Dendritic cell treated with granulocyte-macrophage colony-stimulating factor and Interleukin-4, amounts not matched to agents 40 ng/mL and 50 ng/mL, for 4 days (primary cell): ENCODE measurements at regions not wholly inside any gene's neighbourhood (a gene's known extent, or its start where the extent isn't known, plus 50 kb on each side); places are given as distances from the start of the nearest gene placed in this dataset.
"Not testable (repeated sequence)": the region's sequence is repeated elsewhere in the genome, so short reads cannot be mapped to it uniquely, and the experiment has no call there.

Source experiments
- H3K27ac Mint-ChIP-seq: one replicate; pipeline ENCODE4 v1.8.0; 2022; ENCODE audit warnings: mild to moderate bottlenecking, mixed read lengths
- H3K27me3 Mint-ChIP-seq: one replicate; pipeline ENCODE4 v1.8.0; 2022; ENCODE audit warnings: mild to moderate bottlenecking, mixed read lengths
- H3K36me3 Mint-ChIP-seq: one replicate; pipeline ENCODE4 v1.8.0; 2022; ENCODE audit warnings: low read depth, mixed read lengths
- H3K4me1 Mint-ChIP-seq: one replicate; pipeline ENCODE4 v1.8.0; 2022; ENCODE audit warnings: low read depth, mixed read lengths
- H3K4me3 Mint-ChIP-seq: one replicate; pipeline ENCODE4 v1.8.0; 2022; ENCODE audit warnings: mild to moderate bottlenecking, moderate library complexity, mixed read lengths
- H3K9me3 Mint-ChIP-seq: one replicate; pipeline ENCODE4 v1.8.0; 2022; ENCODE audit warnings: mixed read lengths
- intact Hi-C: fragments of 100-400 bp; cut with micrococcal nuclease; formaldehyde crosslinking; loops from one replicate; pipeline ENCODE4 v1.15.0; 2022

DNA sequence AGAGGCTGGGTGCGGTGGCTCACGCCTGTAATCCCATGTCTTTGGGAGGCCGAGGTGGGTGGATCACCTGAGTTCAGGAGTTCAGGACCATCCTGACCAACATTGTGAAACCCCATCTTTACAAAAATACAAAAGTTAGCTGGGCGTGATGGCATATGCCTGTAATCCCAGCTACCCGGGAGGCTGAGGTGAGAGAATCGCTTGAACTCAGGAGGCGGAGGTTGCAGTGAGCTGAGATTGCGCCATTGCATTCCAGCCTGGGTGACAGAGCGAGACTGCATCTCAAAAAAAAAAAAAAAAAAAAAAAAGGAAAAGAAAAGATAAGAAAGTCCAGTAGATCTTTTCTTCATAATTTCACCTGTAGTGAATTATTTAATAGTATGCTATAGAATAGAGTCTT is 85.0 kb upstream of the TRPC4 start:
- H3K4me3 Mint-ChIP-seq, H3K9me3 Mint-ChIP-seq, H3K27ac Mint-ChIP-seq, H3K4me1 Mint-ChIP-seq, H3K36me3 Mint-ChIP-seq, intact Hi-C loops, H3K27me3 Mint-ChIP-seq: not testable (repeated sequence)

DNA sequence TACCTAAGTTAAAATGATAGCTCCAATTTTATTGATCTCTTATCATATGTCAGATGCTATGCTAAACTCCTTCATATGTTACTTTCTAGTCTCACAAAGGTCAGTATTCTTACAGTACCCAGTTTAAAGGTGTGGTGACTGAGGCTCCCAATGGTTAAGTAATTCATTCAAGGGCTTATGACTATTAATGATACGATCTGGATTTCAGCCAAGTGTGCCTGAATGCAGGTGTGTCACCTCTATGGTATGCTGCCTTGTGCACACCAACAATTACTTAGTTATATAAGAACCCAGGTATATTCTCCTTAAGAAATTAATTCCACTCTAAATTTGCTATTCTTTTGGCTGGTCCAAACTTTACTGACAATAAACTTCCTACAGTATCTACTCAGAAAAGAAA is 84.6 kb upstream of the TRPC4 start:
- H3K27me3 Mint-ChIP-seq: no peaks in the 10 kb centered on the region
- H3K36me3 Mint-ChIP-seq: no peaks in the 10 kb centered on the region
- intact Hi-C loops: no loop called here
- H3K4me3 Mint-ChIP-seq: no peak overlapping the region
- H3K9me3 Mint-ChIP-seq: no peaks in the 10 kb centered on the region
- H3K4me1 Mint-ChIP-seq: no peaks in the 10 kb centered on the region
- H3K27ac Mint-ChIP-seq: no peak overlapping the region

DNA sequence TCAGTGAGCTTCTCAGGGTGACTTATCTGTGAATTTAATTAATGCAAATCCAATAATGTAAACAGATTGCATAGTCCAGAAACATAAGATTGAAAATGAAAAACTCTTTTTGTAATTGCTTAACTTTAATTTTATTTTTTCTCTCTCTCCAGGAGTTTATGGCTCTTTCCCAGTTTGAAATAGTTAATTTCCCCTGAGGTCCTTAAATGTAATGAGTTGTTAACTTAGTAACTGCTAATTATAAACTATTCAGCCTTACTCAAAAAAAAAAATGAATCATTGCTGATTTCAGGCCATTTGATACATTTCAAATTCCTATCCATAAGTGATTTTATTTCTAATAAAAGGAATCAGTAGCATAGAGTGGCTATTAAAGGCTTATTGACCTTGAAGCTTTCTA is 84.1 kb upstream of the TRPC4 start:
- Mint-ChIP-seq H3K36me3 (no peaks in the 10 kb centered on the region), H3K4me1 (no peaks in the 10 kb centered on the region), H3K27me3 (no peaks in the 10 kb centered on the region), H3K27ac (no peak overlapping the region), H3K4me3 (no peak overlapping the region), H3K9me3 (no peaks in the 10 kb centered on the region)
- intact Hi-C loops: no loop called here

- Mint-ChIP-seq H3K27me3 (no peaks in the 10 kb centered on the region), H3K4me1 (no peaks in the 10 kb centered on the region), H3K36me3 (no peaks in the 10 kb centered on the region), H3K9me3 (peaks cover 14% of the 10 kb centered on the region), H3K4me3 (no peak overlapping the region), H3K27ac (no peak overlapping the region)
- intact Hi-C loops: no loop called here
Measured at GRCh38 chr13:37950016-37950415, 80.4 kb upstream of the TRPC4 start.

DNA sequence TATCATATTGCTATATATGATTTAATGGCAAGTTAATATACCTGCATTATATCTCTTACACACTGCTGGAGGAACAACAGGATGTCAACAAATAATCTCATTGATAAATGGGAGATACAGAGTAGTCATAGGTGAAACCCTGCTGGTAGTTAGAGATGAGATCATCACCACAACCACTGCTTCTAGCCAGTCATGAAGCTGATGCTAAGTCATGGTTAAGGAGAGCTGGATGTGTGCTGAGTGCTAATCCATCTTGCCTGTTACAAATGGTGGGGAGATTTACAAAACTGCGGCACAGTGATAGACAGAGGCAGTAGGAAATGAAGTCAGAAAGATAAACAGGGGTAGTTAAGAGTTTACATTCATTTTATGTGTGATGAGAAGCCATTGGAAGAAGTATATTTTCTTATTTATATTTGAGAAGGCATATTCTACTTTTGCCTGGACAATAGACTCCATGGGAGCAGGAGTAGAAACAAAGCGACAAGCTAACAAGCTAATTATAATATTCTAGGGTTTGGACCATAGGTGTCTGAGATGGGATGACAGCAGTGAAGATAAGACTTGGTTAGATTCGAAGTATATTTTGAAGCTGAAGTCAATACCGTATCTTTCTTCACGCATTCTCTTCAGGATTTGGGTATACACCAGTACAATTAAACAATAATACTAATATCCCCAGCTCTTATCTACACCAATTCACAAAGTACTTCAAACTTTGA is 78.0 kb upstream of the TRPC4 start:
- no peaks in the 10 kb centered on the region for H3K4me1 Mint-ChIP-seq
- H3K4me3 Mint-ChIP-seq: no peak overlapping the region
- no peaks in the 10 kb centered on the region for H3K36me3 Mint-ChIP-seq
- no peak overlapping the region for H3K27ac Mint-ChIP-seq
- H3K27me3 Mint-ChIP-seq: no peaks in the 10 kb centered on the region
- H3K9me3 Mint-ChIP-seq: peaks cover 14% of the 10 kb centered on the region
- intact Hi-C loops: no loop called here

DNA sequence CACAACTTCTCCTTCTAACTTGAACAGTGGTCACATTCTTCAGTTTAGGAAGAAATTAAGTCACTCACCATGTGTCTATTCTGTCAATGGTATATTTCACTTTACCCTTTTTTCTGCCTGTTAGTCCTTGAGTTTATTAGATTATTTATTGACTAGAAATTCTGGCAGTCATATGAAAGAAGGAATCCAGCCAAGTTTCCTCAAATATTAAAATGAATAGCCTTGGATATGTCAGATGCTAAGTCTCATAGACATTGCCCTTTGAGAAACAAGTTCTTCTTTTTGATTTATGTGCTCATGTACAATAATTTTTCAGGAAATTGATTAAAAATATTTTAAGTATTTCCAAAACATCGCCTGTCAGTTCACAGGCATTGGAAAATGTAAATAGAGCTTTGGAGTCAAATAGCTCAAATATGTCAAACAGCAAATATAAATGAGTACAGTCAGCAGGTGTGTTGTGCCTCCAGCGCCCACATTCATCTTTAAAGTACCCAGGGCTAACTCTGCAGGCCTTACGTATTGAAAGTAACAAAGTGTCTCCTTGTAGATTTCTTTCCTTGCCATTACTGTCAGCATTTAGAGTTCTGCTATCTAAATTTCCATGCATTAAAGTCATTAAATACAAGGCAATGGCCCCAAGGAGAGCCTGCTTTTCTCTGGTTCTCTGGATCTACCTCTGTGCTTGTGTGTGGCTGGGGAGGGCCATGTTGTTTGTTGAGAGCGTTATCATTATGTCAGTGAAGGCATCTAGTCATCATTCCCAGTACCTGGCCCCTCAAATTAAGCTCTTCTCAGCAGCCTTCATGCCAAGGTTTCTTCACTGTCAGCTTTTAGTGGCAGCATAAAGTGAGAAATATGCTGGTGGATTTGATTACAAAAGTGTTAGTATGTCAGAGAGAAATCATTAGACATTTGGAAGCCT is 76.3 kb upstream of the TRPC4 start:
- H3K36me3 Mint-ChIP-seq: no peaks in the 10 kb centered on the region
- no peak overlapping the region for H3K27ac Mint-ChIP-seq
- H3K4me1 Mint-ChIP-seq: no peaks in the 10 kb centered on the region
- peaks cover 14% of the 10 kb centered on the region for H3K9me3 Mint-ChIP-seq
- intact Hi-C loops: no loop called here
- no peaks in the 10 kb centered on the region for H3K27me3 Mint-ChIP-seq
- no peak overlapping the region for H3K4me3 Mint-ChIP-seq

- no peaks in the 10 kb centered on the region for H3K27me3 Mint-ChIP-seq
- H3K36me3 Mint-ChIP-seq: no peaks in the 10 kb centered on the region
- peaks cover 14% of the 10 kb centered on the region for H3K9me3 Mint-ChIP-seq
- no peaks in the 10 kb centered on the region for H3K4me1 Mint-ChIP-seq
- no peak overlapping the region for H3K27ac Mint-ChIP-seq
- intact Hi-C loops: no loop called here
- H3K4me3 Mint-ChIP-seq: no peak overlapping the region
Measured at GRCh38 chr13:37944869-37945442, 75.4 kb upstream of the TRPC4 start.

DNA sequence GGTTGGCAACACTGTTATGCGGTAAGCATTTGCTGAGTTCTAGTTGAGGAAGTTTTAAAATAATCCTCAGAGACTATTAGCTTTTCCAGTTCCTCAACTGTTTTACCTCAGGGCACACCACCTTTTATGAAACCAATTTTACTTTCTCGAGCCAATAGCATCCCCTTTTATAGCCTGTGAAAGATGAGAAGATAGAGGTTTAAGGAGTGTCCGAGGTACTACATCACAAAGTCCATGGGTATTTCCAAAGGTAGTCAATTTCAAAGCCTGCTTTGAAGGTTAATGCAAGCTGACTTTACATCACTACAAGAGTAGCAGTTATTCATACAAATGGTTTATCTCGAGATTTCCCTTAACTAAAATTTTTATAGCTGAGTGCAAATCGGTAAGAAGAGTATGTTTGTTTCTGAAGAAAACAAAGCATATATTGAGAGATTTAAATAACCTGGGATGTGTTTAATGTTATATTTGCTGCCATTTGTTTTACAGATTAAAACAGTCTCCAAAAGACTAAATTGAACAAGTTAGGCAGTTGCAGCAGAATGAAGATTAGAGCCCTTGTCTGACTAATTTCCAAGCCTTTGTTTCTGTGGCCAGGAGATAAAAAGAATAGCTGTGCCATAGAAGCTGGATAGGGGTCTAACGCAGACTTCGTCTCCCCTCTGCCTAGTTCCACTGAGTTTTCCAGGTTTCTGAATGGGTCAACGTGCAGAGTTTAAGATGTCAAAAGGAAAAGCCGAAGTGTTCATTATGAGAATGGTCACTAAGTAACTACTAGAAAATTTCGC is 74.7 kb upstream of the TRPC4 start:
- Mint-ChIP-seq H3K27me3 (no peaks in the 10 kb centered on the region), H3K36me3 (no peaks in the 10 kb centered on the region), H3K4me3 (no peak overlapping the region), H3K9me3 (peaks cover 14% of the 10 kb centered on the region), H3K4me1 (no peaks in the 10 kb centered on the region), H3K27ac (no peak overlapping the region)
- intact Hi-C loops: no loop called here

DNA sequence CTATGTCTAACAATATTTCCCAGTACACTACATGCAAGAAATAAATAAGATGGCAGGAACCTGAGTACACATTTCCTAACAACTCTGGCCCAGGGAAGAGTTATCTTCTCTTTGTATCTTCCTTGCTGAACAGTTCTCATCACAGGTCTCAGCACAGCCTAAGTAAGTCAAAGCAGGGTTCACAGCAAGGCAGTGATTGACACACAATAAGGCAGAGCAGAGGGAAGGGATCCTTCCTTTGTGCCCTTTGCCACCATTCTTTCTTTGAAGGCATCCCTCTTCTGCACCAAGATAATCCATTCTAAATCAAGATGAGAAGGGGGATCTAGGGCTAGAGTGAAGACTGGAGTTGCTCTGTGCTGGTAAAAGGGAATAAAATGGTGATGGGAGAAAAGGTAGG is 73.4 kb upstream of the TRPC4 start:
- Mint-ChIP-seq H3K9me3 (peaks cover 9% of the 10 kb centered on the region), H3K4me3 (no peak overlapping the region), H3K36me3 (no peaks in the 10 kb centered on the region), H3K4me1 (no peaks in the 10 kb centered on the region), H3K27ac (no peak overlapping the region), H3K27me3 (no peaks in the 10 kb centered on the region)
- intact Hi-C loops: no loop called here

GRCh38 chr13:37934339-37935191 is 65.0 kb upstream of the TRPC4 start:
- Mint-ChIP-seq H3K4me1 (no peaks in the 10 kb centered on the region), H3K4me3 (no peak overlapping the region), H3K27me3 (no peaks in the 10 kb centered on the region), H3K27ac (no peak overlapping the region), H3K36me3 (no peaks in the 10 kb centered on the region), H3K9me3 (peaks cover 6% of the 10 kb centered on the region)
- intact Hi-C loops: no loop called here

DNA sequence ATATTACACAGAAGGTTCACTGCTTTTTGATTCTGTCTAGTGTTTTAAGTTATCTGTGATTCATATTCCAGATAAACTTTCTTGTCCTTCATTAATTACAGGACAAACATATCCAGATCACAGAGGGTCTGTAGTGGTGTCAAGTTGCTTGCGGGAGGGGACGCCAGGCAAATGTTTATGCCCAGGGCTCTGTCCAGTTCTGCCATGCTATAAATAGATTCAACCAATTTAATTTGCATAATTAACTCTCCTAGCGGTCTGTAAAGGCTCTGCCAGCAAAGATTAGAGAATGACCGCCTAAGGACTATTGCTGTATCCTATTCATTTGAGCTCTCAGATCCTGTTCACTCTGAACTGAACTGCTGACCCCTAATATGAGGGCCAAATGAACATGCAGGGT is 59.7 kb upstream of the TRPC4 start:
- H3K4me1 Mint-ChIP-seq: no peaks in the 10 kb centered on the region
- no peaks in the 10 kb centered on the region for H3K27me3 Mint-ChIP-seq
- no peak overlapping the region for H3K4me3 Mint-ChIP-seq
- intact Hi-C loops: no loop called here
- H3K36me3 Mint-ChIP-seq: no peaks in the 10 kb centered on the region
- no peak overlapping the region for H3K27ac Mint-ChIP-seq
- H3K9me3 Mint-ChIP-seq: peaks cover 6% of the 10 kb centered on the region

DNA sequence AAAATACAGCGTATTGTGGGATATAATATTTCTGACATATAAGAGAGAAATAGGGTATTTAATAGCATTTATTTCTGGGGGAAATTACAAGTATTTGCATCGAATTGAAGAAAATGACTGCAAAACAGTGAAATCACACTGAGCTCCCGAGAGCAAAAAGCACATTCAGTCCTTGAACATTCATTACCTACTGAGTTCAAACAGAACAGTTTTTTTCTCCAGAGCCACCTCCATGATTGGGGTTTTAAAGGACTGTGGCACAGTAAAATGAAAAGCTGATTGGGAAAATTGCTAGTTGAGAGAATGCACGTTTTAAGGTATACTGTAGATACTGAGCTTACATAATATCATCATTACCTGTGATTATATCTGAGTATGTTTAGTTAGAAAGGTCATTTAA is 58.0 kb upstream of the TRPC4 start:
- Mint-ChIP-seq H3K27me3 (no peaks in the 10 kb centered on the region), H3K9me3 (no peaks in the 10 kb centered on the region), H3K4me3 (no peak overlapping the region), H3K36me3 (no peaks in the 10 kb centered on the region), H3K4me1 (no peaks in the 10 kb centered on the region), H3K27ac (no peak overlapping the region)
- intact Hi-C loops: no loop called here

- Mint-ChIP-seq H3K4me1 (no peaks in the 10 kb centered on the region), H3K27me3 (no peaks in the 10 kb centered on the region), H3K27ac (no peak overlapping the region), H3K9me3 (no peaks in the 10 kb centered on the region), H3K36me3 (no peaks in the 10 kb centered on the region), H3K4me3 (no peak overlapping the region)
- intact Hi-C loops: no loop called here
Measured at GRCh38 chr13:37925878-37926473, 56.4 kb upstream of the TRPC4 start.
